Midbrain (tissue), 1 donor: ENCODE measurements at regions not wholly inside any gene's neighbourhood (a gene's known extent, or its start where the extent isn't known, plus 50 kb on each side); places are given as distances from the start of the nearest gene placed in this dataset.
A peak's percentile ranks its signal among the peaks of the same experiment; 100 is the strongest.
"Not testable (repeated sequence)": the region's sequence is repeated elsewhere in the genome, so short reads cannot be mapped to it uniquely, and the experiment has no call there.

Experiments
- DNase-seq: peaks from one replicate; lab custom pipeline; 2025; lab: John Stamatoyannopoulos, UW

GRCh38 chr3:125645616-125646015 is 50.3 kb upstream of the OSBPL11 start:
- DNase-seq = no peak

GRCh38 chr3:125646581-125646980 is 51.3 kb upstream of the OSBPL11 start:
- no peak for DNase-seq

DNA sequence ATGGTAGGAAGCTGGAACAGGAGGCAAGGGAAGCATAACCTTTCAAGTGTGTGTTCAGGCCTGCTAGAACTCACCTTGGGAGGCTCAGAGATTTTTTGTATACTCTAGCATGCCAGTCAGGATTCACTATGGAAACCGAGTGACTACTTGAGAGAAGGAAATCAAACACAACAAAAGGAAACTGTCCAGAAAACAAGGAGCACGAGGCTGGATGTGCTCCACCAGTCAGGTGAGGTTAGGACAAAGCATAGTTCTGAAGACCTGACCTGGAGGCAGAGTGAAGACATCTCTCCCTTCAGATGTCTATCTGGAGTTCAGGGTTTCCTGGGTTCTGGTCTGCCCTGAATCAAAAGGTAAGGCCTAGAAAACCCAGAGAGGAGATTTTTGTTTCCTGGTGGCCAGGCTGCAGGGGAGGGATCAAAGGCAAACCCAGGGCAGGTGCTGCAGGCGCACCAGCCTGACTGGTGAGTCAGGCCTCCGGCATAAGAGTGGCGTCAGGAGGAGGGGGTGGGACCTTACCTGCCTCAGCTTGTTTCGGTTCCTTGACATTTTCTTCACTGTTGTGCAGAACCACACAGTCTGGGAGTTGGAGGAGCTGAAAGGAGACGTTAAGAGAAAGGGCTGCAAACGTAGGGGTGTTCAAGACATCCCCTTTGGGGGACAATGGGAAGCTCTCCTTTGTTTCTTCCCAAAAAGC is 52.2 kb upstream of the OSBPL11 start:
- no peak for DNase-seq

GRCh38 chr3:125651244-125651643 is 55.9 kb upstream of the OSBPL11 start:
- no peak for DNase-seq

DNA sequence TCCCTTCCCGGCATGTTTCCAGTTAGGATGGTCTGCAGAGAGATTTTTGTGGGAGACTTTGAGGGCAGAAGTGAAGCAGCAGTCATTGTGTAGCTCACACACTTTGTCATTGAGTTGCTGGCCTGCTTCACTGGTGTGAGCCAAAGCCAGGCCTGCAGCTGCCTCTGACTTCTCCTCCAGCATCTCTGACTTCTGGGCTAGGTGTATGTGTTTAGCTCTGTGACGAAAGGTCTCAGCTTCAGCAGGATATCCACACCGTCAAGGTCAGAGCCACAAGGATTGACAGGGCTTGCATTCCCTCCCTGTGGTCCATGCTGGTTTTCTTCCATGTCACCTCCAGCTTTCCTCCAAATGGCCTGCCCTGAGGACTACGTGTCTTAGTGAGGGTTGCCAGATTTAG is 57.1 kb upstream of the OSBPL11 start:
- no peak for DNase-seq

- peak; percentile 21 for DNase-seq
Measured at GRCh38 chr3:125654526-125654925, 59.2 kb upstream of the OSBPL11 start.

GRCh38 chr3:125662675-125663074 is 67.4 kb upstream of the OSBPL11 start:
- DNase-seq = no peak

DNA sequence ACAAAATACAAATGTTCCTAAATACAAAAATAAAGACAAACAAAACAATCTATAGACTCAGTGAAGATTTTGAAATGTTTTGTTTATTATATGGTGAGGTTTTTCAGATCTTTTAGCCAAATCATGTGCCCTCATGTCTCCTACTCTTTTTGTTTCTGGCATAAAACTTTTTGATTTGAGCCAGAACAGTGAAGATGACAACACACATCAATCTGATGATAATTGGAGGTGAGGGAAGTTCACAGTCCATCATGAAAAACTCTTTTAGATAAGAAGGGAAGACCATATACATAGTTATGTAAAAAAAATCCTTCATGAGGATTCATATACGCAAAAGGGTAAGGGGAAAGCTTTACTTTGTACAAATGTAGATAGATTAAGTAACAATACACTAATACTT is 75.1 kb upstream of the OSBPL11 start:
- DNase-seq = no peak

GRCh38 chr3:125670945-125671344 is 75.6 kb upstream of the OSBPL11 start:
- DNase-seq = no peak

- no peak for DNase-seq
Measured at GRCh38 chr3:125671461-125672243, 76.4 kb upstream of the OSBPL11 start.

GRCh38 chr3:125675791-125676190 is 80.5 kb upstream of the OSBPL11 start:
- DNase-seq = no peak

DNA sequence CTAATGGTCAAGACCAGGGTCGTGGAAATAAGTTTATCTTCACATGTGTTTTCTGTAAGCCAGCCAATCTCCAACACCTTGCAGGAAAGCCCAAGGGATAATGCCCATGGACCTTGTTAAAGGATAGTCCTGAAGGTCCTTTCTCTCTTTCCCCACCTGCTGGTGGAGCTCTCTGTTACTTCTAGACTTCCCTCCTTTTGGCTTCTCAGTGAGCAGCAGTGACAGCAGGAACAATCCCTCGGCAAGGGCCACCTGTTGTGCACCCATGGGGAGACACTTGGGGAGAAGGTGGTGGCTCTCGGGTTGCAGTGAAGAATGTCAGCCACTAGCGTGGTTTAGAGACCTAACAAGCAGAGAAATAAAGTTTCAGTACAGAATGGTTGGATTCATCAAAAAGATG is 84.0 kb upstream of the OSBPL11 start:
- no peak for DNase-seq

GRCh38 chr3:125681146-125681545 is 85.8 kb upstream of the OSBPL11 start:
- DNase-seq = no peak

- DNase-seq = not testable (repeated sequence)
Measured at GRCh38 chr3:125681906-125682305, 86.6 kb upstream of the OSBPL11 start.

DNA sequence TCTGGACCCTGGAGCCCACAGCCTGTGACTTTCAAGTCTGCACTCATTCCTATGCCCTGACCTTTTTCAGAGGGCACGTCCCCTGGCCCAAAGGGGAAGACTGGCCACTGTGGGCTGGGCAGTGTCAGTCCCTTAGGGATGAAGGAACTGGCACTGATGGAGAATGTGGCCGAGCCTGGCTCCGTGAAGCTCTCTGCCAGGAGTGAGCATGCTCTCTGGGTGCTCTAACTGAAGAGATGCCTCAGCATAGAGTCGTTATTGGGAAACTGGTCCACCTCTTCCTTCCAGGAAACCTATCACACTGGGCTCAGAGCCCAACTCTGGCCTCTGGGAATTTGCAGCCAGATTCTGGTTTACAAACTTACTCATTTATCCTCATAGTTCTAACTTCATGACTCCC is 87.3 kb upstream of the OSBPL11 start:
- not testable (repeated sequence) for DNase-seq

- DNase-seq = no peak
Measured at GRCh38 chr3:125683067-125683829, 88.0 kb upstream of the OSBPL11 start.

DNA sequence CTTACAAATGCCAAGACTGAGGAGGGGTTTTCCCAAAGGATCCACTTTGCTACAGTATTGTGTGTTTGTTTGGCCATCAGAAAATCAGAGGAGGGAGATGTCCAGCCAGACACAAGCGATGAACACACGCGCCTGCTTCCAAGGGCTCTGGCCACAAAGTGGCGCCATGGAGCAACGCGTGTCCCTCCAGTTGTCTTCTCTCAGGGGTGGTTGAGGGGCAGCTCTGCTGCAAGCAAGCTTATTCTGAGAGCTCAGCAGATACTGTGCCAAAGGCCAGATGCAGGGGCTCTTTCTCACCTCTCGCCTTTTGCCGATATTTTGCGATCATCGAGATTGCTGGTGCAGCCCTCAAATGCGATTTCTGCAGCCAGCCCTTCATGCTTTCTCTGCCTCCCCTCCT is 88.9 kb upstream of the OSBPL11 start:
- no peak for DNase-seq

- DNase-seq = not testable (repeated sequence)
Measured at GRCh38 chr3:125685741-125686140, 90.4 kb upstream of the OSBPL11 start.

DNA sequence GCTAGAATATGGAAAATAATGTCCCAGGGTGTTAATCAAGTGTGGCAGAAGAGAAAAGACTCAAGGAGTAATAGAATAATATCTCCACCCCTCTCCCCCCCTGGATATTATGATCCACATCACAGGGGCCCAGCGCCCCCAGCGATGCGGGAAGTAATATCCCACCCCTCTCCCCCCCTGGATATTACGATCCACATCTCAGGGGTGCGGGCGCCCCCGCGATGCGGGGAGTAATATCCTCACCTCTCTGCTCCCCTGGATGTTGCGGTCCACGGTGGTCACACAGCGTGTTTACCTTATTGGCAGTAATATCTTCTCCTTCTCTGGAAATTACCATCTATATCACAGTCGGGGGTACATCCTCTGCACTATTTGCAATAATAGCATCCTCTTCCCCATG is 97.1 kb upstream of the OSBPL11 start:
- DNase-seq = no peak

DNA sequence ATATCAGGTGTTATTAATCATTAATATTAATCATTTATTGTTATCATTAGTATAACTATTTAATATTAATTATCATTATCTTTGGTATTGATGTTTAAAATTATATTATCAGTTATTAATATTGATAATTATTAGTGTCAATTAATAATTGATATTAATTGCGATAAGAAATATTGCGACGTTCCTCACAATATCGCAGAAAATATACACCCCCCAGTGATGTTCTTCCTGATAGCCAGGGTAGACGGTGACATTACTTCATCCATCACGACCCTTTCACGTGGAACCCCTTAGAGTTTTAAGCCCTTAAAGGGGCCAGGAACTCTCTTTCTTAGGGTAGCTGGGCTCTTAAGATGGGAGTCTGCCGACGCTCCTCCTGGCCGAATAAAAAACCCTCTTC is 98.6 kb upstream of the OSBPL11 start:
- DNase-seq = no peak

- DNase-seq = no peak
Measured at GRCh38 chr3:125694761-125695294, 99.5 kb upstream of the OSBPL11 start.

DNA sequence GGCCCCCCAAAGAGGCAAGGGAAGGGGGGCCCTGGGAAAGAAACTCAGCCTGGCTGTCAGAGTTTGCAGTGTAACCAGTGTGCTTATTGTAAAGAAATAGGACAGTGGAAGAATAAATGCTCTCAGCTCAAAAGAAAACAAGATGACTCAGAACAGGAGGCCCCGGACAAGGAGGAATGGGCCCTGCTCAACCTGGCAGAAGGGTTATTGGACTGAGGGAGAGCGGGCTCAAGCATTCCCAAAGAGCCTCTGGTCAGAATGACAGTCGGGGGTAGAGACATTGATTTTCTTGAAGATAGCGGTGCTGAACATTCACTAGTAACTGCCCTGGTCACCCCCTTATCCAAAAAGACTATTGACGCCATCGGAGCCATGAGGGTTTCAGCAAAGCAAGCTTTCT is 100.4 kb upstream of the OSBPL11 start:
- no peak for DNase-seq

- DNase-seq = not testable (repeated sequence)
Measured at GRCh38 chr3:125697126-125697525, 101.8 kb upstream of the OSBPL11 start.
